NB4 (cell line): ENCODE measurements at regions not wholly inside any gene's neighbourhood (a gene's known extent, or its start where the extent isn't known, plus 50 kb on each side); places are given as distances from the start of the nearest gene placed in this dataset.

Experiments used
- CTCF ChIP-seq: IDR thresholded peaks from one replicate; pipeline ENCODE4 v1.5.1; 2012; ENCODE audit warnings: low read depth, low read length
- MYC ChIP-seq: IDR thresholded peaks from 2 replicates; pipeline ENCODE4 v1.6.1; 2011; ENCODE audit warnings: low read depth, low read length
- POLR2A ChIP-seq: IDR thresholded peaks from 2 replicates; pipeline ENCODE4 v1.6.1; 2011; ENCODE audit warnings: mild to moderate bottlenecking; ENCODE audit not compliant: insufficient read length; ENCODE audit errors: extremely low read depth

GRCh38 chr20:4597215-4597614, 89.0 kb upstream of the PRNP start:
- TF ChIP-seq MYC: no peak
- TF ChIP-seq CTCF: no peak
- TF ChIP-seq POLR2A: no peak
